Loucy (cell line): ENCODE measurements at regions not wholly inside any gene's neighbourhood (a gene's known extent, or its start where the extent isn't known, plus 50 kb on each side); places are given as distances from the start of the nearest gene placed in this dataset.

Source experiments
- H2AFZ ChIP-seq: fragments of 200-600 bp; sonication (generic); 2 replicates; pipeline ENCODE4 v1.6.0; 2016; ENCODE audit warnings: antibody characterized with exemption, mild to moderate bottlenecking, low read length, moderate library complexity
- H3F3A ChIP-seq: fragments of 200-600 bp; 2 replicates; pipeline ENCODE4 v1.6.0; 2016; ENCODE audit warnings: antibody characterized with exemption, low read depth, mild to moderate bottlenecking
- H3K27me3 ChIP-seq: fragments of 200-600 bp; sonication (generic); 2 replicates; pipeline ENCODE4 v1.6.1; 2014; ENCODE audit warnings: low read length, mild to moderate bottlenecking; ENCODE audit not compliant: insufficient read depth, poor library complexity, severe bottlenecking
- H3K36me3 ChIP-seq: fragments of 200-600 bp; sonication (generic); 2 replicates; pipeline ENCODE4 v1.6.1; 2016; ENCODE audit warnings: low read length; ENCODE audit not compliant: insufficient read depth
- H3K4me1 ChIP-seq: fragments of 200-600 bp; sonication (generic); 2 replicates; pipeline ENCODE4 v1.5.1; 2014; ENCODE audit warnings: low read length, mild to moderate bottlenecking; ENCODE audit not compliant: insufficient read depth, poor library complexity, severe bottlenecking
- H3K4me2 ChIP-seq: fragments of 200-600 bp; sonication (generic); 2 replicates; pipeline ENCODE4 v1.6.0; 2014; ENCODE audit warnings: antibody characterized with exemption, low read length, low read depth, mild to moderate bottlenecking; ENCODE audit not compliant: poor library complexity, severe bottlenecking
- H3K4me3 ChIP-seq: fragments of 200-600 bp; sonication (generic); 2 replicates; pipeline ENCODE4 v1.5.1; 2014; ENCODE audit warnings: low read length, mild to moderate bottlenecking, mixed read lengths; ENCODE audit not compliant: poor library complexity, severe bottlenecking
- H3K79me2 ChIP-seq: fragments of 200-600 bp; sonication (generic); 2 replicates; pipeline ENCODE4 v1.6.1; 2014; ENCODE audit warnings: low read length; ENCODE audit not compliant: insufficient read depth
- H3K9ac ChIP-seq: fragments of 200-600 bp; sonication (generic); 2 replicates; pipeline ENCODE4 v1.6.0; 2014; ENCODE audit warnings: mild to moderate bottlenecking, low read depth, low read length, moderate library complexity; ENCODE audit not compliant: poor library complexity, severe bottlenecking
- H3K9me2 ChIP-seq: fragments of 200-600 bp; sonication (generic); replicated peaks from 2 replicates; pipeline ENCODE4 v1.6.1; 2016; ENCODE audit warnings: low read depth, low read length, mixed read lengths
- H3K9me3 ChIP-seq: fragments of 200-600 bp; sonication (generic); 2 replicates; pipeline ENCODE4 v1.6.1; 2014; ENCODE audit warnings: mild to moderate bottlenecking, antibody characterized with exemption, low read length, low read depth; ENCODE audit not compliant: insufficient read depth
- H4K20me1 ChIP-seq: fragments of 200-600 bp; sonication (generic); 2 replicates; pipeline ENCODE4 v1.6.0; 2014; ENCODE audit warnings: antibody characterized with exemption, low read length, mild to moderate bottlenecking; ENCODE audit not compliant: insufficient read depth, poor library complexity, severe bottlenecking
- EZH2phosphoT487 ChIP-seq: fragments of 200-600 bp; IDR thresholded peaks from 2 replicates; pipeline ENCODE4 v1.6.1; 2018; ENCODE audit warnings: antibody characterized with exemption, mild to moderate bottlenecking, moderate library complexity, borderline replicate concordance
- TF ChIP-seq, protein P1 (sequence below): fragments of 200-600 bp; sonication (generic); conservative IDR thresholded peaks from 2 replicates; pipeline ENCODE4 v1.5.1; 2014; ENCODE audit warnings: mild to moderate bottlenecking, antibody characterized with exemption, low read length

- Histone ChIP-seq H3K36me3 (no peaks in the 10 kb centered on the region), H2AFZ (no peak overlapping the region), H3K4me3 (no peak overlapping the region), H3F3A (no peaks in the 10 kb centered on the region), H3K79me2 (no peaks in the 10 kb centered on the region), H3K9me3 (no peaks in the 10 kb centered on the region), H3K4me2 (no peak overlapping the region), H4K20me1 (no peaks in the 10 kb centered on the region), H3K4me1 (no peaks in the 10 kb centered on the region), H3K9me2 (no peaks in the 10 kb centered on the region), H3K27me3 (no peaks in the 10 kb centered on the region), H3K9ac (no peak overlapping the region)
- TF ChIP-seq EZH2phosphoT487, result no peak
- TF ChIP-seq, protein P1, sequence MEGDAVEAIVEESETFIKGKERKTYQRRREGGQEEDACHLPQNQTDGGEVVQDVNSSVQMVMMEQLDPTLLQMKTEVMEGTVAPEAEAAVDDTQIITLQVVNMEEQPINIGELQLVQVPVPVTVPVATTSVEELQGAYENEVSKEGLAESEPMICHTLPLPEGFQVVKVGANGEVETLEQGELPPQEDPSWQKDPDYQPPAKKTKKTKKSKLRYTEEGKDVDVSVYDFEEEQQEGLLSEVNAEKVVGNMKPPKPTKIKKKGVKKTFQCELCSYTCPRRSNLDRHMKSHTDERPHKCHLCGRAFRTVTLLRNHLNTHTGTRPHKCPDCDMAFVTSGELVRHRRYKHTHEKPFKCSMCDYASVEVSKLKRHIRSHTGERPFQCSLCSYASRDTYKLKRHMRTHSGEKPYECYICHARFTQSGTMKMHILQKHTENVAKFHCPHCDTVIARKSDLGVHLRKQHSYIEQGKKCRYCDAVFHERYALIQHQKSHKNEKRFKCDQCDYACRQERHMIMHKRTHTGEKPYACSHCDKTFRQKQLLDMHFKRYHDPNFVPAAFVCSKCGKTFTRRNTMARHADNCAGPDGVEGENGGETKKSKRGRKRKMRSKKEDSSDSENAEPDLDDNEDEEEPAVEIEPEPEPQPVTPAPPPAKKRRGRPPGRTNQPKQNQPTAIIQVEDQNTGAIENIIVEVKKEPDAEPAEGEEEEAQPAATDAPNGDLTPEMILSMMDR, result no peak
These were observed 75.0 kb upstream of the BLCAP start for GRCh38 chr20:37602634-37603033.

- Histone ChIP-seq H3K4me3 (no peak overlapping the region), H3K9ac (no peak overlapping the region), H3K79me2 (no peaks in the 10 kb centered on the region), H4K20me1 (no peaks in the 10 kb centered on the region), H3K4me1 (no peaks in the 10 kb centered on the region), H3K9me2 (no peaks in the 10 kb centered on the region), H3K36me3 (no peaks in the 10 kb centered on the region), H3K4me2 (no peak overlapping the region), H3F3A (no peaks in the 10 kb centered on the region), H2AFZ (no peak overlapping the region), H3K9me3 (no peaks in the 10 kb centered on the region), H3K27me3 (no peaks in the 10 kb centered on the region)
- TF ChIP-seq, protein P1, result no peak
- no peak for TF ChIP-seq EZH2phosphoT487
These were observed 72.8 kb upstream of the BLCAP start for GRCh38 chr20:37600486-37600885.

DNA sequence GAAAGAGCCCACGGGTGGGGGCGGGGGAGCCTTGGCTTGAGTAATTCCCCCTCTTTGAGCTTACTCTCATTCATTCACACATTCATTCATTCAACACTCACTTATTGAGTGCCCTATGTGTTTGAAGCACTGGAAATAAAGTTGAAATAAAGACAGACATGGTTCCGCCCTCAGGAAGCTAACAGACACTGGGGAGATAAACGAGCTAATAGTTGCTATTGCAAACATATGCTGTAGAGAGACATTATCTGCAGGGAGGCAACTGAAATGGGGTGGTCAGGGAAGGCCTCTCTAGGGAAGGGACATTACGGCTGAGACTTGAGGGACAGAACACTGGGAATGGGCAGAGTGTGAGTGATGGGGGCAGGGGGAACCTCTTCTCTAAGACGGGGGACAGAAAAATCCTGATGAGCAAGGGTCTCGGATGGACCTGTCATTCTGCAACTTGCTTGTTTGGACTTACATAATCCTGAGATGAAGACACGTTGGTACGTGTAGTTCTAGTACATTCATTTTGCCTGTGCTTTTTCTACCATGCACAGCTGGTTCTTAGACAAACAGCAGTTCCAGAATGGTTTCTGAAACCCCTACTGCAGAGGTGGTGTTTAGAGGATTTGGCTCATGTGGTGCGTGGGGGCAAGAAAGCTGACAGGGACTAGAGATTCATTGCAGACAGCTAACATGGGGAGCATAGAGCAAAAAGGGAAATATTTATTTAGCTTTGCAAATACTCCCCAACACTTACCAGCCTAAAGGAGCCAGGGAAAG, 71.1 kb upstream of the BLCAP start:
- Histone ChIP-seq H3K79me2 (no peaks in the 10 kb centered on the region), H3F3A (no peaks in the 10 kb centered on the region), H2AFZ (no peak overlapping the region), H3K36me3 (no peaks in the 10 kb centered on the region), H3K9me2 (no peaks in the 10 kb centered on the region), H3K4me1 (no peaks in the 10 kb centered on the region), H3K27me3 (no peaks in the 10 kb centered on the region), H3K4me3 (no peak overlapping the region), H3K9me3 (no peaks in the 10 kb centered on the region), H4K20me1 (no peaks in the 10 kb centered on the region), H3K9ac (no peak overlapping the region), H3K4me2 (no peak overlapping the region)
- no peak for TF ChIP-seq EZH2phosphoT487
- TF ChIP-seq, protein P1, result no peak
